ENCODE measurements at regions not wholly inside any gene's neighbourhood (a gene's known extent, or its start where the extent isn't known, plus 50 kb on each side); places are given as distances from the start of the nearest gene placed in this dataset.

DNA sequence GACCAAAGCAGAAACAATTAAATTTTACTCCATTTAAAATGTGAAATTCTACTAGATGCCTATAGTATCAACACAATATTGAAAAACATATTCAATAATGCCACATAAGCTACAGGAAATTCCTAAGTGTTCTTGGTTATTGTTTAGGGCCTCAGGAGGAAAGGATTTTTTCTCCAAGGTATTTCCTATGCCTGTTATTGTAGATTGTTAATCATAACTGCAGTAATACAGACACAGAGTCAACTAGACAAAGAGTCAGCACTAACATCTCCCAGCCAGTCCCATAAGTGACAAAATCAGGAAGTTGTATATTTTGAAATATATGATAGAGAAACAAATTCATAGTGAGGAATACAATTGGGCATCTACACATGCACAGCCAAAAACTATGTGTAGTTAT is 782.7 kb upstream of the KIF2B start:
- TF ChIP-seq MAX (IDR thresholded peaks at IDR 0.05; ENCODE audit: low read depth, low read length) (no peak), CTCF (IDR thresholded peaks at IDR 0.05; ENCODE audit: low read depth, low read length) (no peak)
